ENCODE measurements at regions not wholly inside any gene's neighbourhood (a gene's known extent, or its start where the extent isn't known, plus 50 kb on each side); places are given as distances from the start of the nearest gene placed in this dataset.
"Not testable (repeated sequence)": the region's sequence is repeated elsewhere in the genome, so short reads cannot be mapped to it uniquely, and the experiment has no call there.

DNA sequence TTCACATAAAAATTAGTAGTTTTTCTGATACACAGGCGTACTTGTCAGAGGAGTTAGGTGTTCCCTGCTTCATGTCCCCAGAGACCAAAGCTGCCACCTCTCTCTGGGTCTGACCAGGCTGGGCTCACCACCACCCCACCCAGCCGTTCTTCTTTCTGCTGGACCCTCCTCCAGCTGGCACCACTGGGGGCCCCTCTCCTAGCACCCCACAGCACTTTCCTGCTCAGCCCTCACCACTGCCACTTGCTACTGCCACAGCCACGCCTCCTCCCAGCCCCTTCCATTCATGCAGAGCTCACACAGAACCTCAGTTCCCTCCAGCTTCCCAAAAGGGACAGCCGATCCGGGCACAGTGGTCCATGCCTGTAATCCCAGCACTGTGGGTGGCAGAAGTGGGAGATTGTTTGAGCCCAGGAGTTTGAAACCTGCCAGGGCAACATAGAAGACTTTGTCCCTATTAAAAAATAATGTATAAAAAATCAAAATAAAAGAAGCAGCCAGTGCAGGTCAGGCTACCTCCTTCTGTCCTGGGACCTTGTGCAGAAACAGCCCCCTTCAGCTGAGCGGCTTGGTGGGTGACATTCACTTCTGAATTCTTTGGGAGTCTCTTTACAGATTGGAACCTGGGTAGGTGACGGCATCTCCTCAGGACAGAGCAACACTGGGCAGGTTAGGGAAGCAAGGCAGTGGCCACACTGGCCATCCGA lies 208.3 kb downstream of the TOMM20 start:
- no peak for DNase-seq (ENCODE audit: low spot score in 2 of 2)
- H3K9me3 Mint-ChIP-seq = peaks cover 0 to 13% of the 10 kb centered on the region in 2 donors
- peaks cover 0 to 40% of the 10 kb centered on the region in 2 donors for H3K36me3 Mint-ChIP-seq
- no peak overlapping the region for H3K27ac Mint-ChIP-seq
- no peak for ATAC-seq

GRCh38 chr1:234918961-234919761 lies 209.5 kb downstream of the TOMM20 start:
- no peak for DNase-seq (ENCODE audit: low spot score in 2 of 2)
- peak overlapping the region in 1 of 2 donors; percentile 31 for H3K27ac Mint-ChIP-seq
- peaks cover 0 to 31% of the 10 kb centered on the region in 2 donors for H3K36me3 Mint-ChIP-seq
- no peak for ATAC-seq
- H3K9me3 Mint-ChIP-seq = peaks cover 0 to 11% of the 10 kb centered on the region in 2 donors

DNA sequence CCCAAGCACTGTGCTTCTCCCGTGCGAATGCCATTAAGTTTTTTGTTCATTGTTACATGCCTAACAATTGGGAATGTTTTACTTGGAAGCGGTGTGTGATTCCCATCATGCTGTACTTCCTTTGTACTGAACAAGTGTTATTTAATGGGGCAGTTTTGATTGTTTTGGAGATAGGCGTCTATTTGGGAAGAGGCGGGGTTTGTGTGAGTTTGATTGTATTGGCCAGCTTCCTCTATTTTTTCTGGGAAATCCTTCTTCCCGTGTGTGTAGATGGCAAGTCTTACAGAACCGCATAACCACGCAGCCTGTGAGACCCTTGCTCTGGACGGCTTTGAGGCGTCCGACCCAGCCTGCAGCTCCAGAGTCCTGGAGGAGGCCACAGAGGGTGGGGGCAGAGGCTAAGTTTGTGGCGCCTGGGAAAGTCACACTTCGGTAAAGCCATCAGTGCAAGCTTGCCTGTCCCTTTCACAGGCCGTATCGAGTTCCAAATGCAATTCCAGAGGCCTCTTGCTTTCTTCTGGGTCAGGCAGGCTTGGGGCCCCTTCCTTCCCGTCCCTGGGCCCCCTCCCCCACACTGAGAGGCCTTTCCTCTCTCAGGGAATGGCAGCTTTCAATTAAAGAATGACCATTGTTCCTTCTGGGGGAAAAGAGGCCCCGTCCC lies 210.3 kb downstream of the TOMM20 start:
- no peak overlapping the region for H3K27ac Mint-ChIP-seq
- peaks cover 0 to 29% of the 10 kb centered on the region in 2 donors for H3K36me3 Mint-ChIP-seq
- peaks cover 0 to 3% of the 10 kb centered on the region in 2 donors for H3K9me3 Mint-ChIP-seq
- DNase-seq (ENCODE audit: low spot score in 2 of 2) (no peak), ATAC-seq (no peak)

GRCh38 chr1:234917495-234918180 lies 211.0 kb downstream of the TOMM20 start:
- no peak for ATAC-seq
- H3K9me3 Mint-ChIP-seq = no peaks in the 10 kb centered on the region
- H3K36me3 Mint-ChIP-seq = peaks cover 0 to 25% of the 10 kb centered on the region in 2 donors
- DNase-seq (ENCODE audit: low spot score in 2 of 2) = no peak
- H3K27ac Mint-ChIP-seq = no peak overlapping the region

DNA sequence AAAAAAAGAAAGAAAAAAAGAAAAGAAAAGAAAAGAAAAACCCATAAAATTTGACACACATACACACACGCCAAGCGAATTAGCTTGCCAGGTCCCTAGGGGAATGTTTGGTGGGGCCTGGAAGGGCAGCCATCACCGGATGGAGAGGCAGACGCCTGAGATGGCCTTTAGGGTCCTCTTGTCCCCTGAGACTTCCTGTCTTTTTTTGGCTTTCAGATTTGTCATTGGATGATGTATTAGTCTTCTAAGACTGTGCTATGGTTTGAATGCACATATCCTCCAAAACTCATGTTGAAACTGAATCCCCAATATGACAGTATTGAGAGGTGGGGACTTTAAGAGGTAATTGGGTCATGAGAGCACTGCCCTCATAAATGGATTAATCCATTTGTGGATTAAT lies 211.8 kb downstream of the TOMM20 start:
- no peak for DNase-seq (ENCODE audit: low spot score in 2 of 2)
- Mint-ChIP-seq H3K9me3 (no peaks in the 10 kb centered on the region), H3K36me3 (peaks cover 0 to 20% of the 10 kb centered on the region in 2 donors), H3K27ac (no peak overlapping the region)
- ATAC-seq = peak; percentile 7 to 34

- Mint-ChIP-seq H3K9me3 (no peaks in the 10 kb centered on the region), H3K36me3 (peaks cover 0 to 15% of the 10 kb centered on the region in 2 donors), H3K27ac (no peak overlapping the region)
- no peak for DNase-seq (ENCODE audit: low spot score in 2 of 2)
- ATAC-seq = no peak
These were observed 212.5 kb downstream of the TOMM20 start for GRCh38 chr1:234915924-234916675.

- DNase-seq (ENCODE audit: low spot score in 2 of 2) = no peak
- H3K36me3 Mint-ChIP-seq = peaks cover 0 to 7% of the 10 kb centered on the region in 2 donors
- ATAC-seq = no peak
These were observed 213.9 kb downstream of the TOMM20 start for GRCh38 chr1:234914606-234915290.

GRCh38 chr1:234913771-234914170 lies 214.9 kb downstream of the TOMM20 start:
- DNase-seq (ENCODE audit: low spot score in 2 of 2) (no peak), ATAC-seq (no peak)
- H3K9me3 Mint-ChIP-seq = no peaks in the 10 kb centered on the region
- no peak overlapping the region for H3K27ac Mint-ChIP-seq
- peaks cover 0 to 7% of the 10 kb centered on the region in 2 donors for H3K36me3 Mint-ChIP-seq

More at GRCh38 chr1:234914606-234915290, 213.9 kb downstream of the TOMM20 start:
- Mint-ChIP-seq H3K9me3 (no peaks in the 10 kb centered on the region), H3K27ac (no peak overlapping the region)

DNA sequence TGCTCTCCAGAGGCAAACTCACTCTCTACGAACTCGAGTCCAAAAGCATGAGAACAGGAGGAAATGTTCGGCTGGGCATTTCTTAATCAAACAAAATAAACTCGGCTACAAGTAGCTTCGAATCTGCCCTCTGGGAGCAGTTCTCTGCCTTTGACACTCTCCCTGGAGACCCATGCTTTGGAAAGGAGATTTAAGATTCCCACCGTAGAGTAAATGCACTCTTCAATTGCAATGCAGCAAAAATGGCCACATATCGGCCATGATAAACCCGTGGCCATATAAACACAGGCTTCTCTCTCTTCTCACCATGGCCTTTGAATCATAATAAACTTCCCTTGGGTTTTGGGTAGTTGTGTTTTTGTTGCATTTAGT lies 215.4 kb downstream of the TOMM20 start:
- peaks cover 0 to 7% of the 10 kb centered on the region in 2 donors for H3K36me3 Mint-ChIP-seq
- no peak for DNase-seq (ENCODE audit: low spot score in 2 of 2)
- ATAC-seq = no peak
- no peak overlapping the region for H3K27ac Mint-ChIP-seq
- H3K9me3 Mint-ChIP-seq = no peaks in the 10 kb centered on the region

DNA sequence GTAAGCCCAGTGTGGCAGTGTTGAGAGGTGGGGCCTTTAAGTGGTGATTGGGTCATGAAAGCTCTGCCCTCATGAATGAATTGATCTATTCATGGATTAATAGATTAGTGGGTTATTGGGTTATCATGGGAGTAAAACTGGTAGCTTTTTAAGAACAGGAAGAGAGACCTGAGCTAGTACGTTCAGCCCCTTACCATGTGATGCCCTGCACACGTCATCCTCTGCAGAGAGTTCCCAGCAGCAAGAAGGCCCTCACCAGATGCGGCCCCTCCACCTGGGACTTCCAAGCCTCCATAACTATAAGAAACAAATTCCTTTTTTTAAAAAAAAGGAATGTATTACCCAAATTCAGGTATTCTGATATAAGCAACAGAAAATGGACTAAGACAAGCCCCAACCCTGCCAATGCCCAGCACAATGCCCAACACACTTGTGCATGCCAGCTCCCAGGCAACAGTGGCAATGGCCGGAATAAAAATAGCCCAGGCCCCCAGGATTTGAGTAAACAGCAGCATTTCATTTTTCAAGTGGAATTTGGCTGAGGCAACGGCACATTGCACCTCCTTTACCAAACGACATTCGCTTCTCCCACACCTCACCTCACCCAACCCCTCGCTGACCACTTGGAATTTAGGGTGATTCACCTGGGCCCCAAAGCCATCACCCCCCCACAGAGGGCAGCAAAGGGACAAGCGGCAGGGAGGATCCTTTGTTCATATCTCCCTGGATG lies 215.9 kb downstream of the TOMM20 start:
- ATAC-seq (no peak), DNase-seq (ENCODE audit: low spot score in 2 of 2) (no peak)
- Mint-ChIP-seq H3K27ac (no peak overlapping the region), H3K9me3 (no peaks in the 10 kb centered on the region), H3K36me3 (peaks cover 0 to 7% of the 10 kb centered on the region in 2 donors)

DNA sequence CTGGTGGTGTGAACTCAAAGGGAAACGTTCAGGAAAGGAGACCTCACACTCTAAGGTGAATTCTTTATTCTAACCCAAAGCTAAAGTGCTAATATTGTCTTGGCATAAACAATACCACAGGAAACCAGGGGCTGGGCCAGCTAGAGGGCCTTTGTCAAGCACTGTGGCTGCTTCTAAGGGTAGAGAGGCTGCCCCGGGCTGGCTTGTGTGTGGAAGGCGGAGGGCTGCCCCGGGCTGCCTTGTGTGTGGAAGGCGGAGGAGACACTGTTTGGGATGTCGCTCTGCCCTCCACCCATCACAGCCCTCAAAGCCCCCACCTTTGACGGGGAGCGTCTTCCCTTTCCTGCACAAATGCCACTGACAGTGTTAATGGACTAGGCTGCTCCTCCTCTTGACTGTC lies 216.8 kb downstream of the TOMM20 start:
- Mint-ChIP-seq H3K36me3 (peaks cover 0 to 7% of the 10 kb centered on the region in 2 donors), H3K27ac (no peak overlapping the region), H3K9me3 (no peaks in the 10 kb centered on the region)
- DNase-seq (ENCODE audit: low spot score in 2 of 2) (peak in 1 of 2 donors; percentile 31), ATAC-seq (no peak)

- H3K36me3 Mint-ChIP-seq; ATAC-seq; H3K27ac Mint-ChIP-seq; H3K9me3 Mint-ChIP-seq; DNase-seq (ENCODE audit: low spot score in 2 of 2): not testable (repeated sequence)
These were observed 217.5 kb downstream of the TOMM20 start for GRCh38 chr1:234911136-234911535.

DNA sequence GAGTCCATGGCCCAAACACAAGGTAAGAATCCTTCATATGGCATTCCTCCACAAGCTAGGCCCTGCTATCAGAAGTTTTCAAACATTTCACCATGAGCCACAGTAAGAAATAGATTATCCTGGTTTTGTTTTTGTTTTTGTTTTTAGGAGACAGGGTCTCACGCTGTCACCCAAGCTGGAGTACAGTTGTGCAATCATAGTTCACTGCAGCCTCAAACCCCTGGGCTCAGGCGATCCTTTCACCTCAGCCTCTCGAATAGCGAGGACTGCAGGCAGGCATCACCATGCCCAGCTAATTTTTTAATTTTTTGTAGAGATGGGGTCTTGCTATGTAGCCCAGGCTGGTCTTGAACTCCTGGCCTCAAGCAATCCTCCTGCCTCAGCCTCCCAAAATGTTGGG lies 218.8 kb downstream of the TOMM20 start:
- DNase-seq (ENCODE audit: low spot score in 2 of 2) = no peak
- Mint-ChIP-seq H3K9me3 (no peaks in the 10 kb centered on the region), H3K27ac (no peak overlapping the region), H3K36me3 (peaks cover 0 to 7% of the 10 kb centered on the region in 2 donors)
- no peak for ATAC-seq

GRCh38 chr1:234909307-234909810 lies 219.3 kb downstream of the TOMM20 start:
- DNase-seq (ENCODE audit: low spot score in 2 of 2) (no peak), ATAC-seq (no peak)
- Mint-ChIP-seq H3K27ac (no peak overlapping the region), H3K36me3 (peaks cover 0 to 7% of the 10 kb centered on the region in 2 donors), H3K9me3 (no peaks in the 10 kb centered on the region)

DNA sequence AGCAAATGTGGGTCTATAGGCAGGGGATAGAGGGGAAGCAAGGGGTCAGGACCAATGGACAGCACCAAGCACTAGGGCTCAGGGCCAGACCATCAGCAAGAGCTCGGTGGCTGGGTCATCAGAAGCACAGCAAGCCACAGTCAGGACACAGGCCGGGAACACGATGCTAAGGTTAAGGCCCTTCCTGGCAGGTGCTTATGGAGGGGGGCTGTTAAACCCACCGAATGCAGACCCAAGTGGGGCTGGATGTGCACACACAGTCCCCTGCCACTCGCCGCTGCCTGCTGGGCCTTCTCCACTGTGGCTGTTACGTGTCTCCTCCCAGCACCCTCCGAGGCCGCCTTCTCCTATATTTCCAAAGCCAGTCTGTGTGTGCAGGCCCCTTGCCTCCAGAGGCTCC lies 220.1 kb downstream of the TOMM20 start:
- no peaks in the 10 kb centered on the region for H3K9me3 Mint-ChIP-seq
- DNase-seq (ENCODE audit: low spot score in 2 of 2) (no peak), ATAC-seq (no peak)
- H3K27ac Mint-ChIP-seq = no peak overlapping the region
- H3K36me3 Mint-ChIP-seq = peaks cover 0 to under 1% of the 10 kb centered on the region in 2 donors

Measured in activated naive CD4-positive, alpha-beta T cell treated with anti-CD3 and anti-CD28 coated beads, Interleukin-2, amount 50 U/mL, for 72 hours (primary cell).